Fibroblast of lung (primary cell): ENCODE measurements at regions not wholly inside any gene's neighbourhood (a gene's known extent, or its start where the extent isn't known, plus 50 kb on each side); places are given as distances from the start of the nearest gene placed in this dataset.

Experiments used
- EZH2 ChIP-seq: IDR thresholded peaks from 2 replicates; pipeline ENCODE4 v1.5.1; 2012; ENCODE audit warnings: low read length, control low read depth, mild to moderate bottlenecking; ENCODE audit errors: missing control alignments
- TF ChIP-seq, protein P1 (sequence below), 2 donors: IDR thresholded peaks in 1 of 2; conservative IDR thresholded peaks in 1 of 2; 1 replicate in 1 of 2; 2 replicates in 1 of 2; pipeline ENCODE4 v1.5.1; 2011 to 2012; ENCODE audit warnings: low read length in 2 of 2, control low read depth in 1 of 2, inconsistent platforms in 1 of 2, low read depth in 1 of 2, mild to moderate bottlenecking in 1 of 2

DNA sequence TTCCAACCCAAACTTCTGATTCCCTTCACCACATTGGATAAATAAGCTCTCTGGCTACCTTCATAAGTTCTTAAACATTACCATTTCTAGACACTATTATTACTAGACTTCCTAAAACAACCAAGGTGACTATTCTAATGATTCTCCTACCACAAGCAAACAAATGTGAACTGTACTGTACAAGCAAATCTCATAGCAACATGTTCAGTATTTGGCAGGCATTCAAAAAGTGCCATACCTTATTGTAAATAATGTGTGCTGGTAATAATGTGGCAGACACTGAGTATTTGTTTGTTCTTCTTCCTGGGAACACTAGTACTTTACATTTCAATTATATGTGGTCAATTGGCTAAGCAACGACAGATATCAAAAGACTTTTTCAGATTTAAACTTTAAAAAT is 986.0 kb upstream of the SPRY2 start:
- TF ChIP-seq, protein P1, sequence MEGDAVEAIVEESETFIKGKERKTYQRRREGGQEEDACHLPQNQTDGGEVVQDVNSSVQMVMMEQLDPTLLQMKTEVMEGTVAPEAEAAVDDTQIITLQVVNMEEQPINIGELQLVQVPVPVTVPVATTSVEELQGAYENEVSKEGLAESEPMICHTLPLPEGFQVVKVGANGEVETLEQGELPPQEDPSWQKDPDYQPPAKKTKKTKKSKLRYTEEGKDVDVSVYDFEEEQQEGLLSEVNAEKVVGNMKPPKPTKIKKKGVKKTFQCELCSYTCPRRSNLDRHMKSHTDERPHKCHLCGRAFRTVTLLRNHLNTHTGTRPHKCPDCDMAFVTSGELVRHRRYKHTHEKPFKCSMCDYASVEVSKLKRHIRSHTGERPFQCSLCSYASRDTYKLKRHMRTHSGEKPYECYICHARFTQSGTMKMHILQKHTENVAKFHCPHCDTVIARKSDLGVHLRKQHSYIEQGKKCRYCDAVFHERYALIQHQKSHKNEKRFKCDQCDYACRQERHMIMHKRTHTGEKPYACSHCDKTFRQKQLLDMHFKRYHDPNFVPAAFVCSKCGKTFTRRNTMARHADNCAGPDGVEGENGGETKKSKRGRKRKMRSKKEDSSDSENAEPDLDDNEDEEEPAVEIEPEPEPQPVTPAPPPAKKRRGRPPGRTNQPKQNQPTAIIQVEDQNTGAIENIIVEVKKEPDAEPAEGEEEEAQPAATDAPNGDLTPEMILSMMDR (conservative IDR thresholded peaks at IDR 0.05 in 1 of 2, IDR thresholded peaks at IDR 0.05 in 1 of 2; ENCODE audit: low read depth in 1 of 2, low read length in 2 of 2): no peak
- TF ChIP-seq EZH2: no peak
